ENCODE measurements at regions not wholly inside any gene's neighbourhood (a gene's known extent, or its start where the extent isn't known, plus 50 kb on each side); places are given as distances from the start of the nearest gene placed in this dataset.

GRCh38 chr1:232443372-232443771, 186.6 kb downstream of the SIPA1L2 start:
- TF ChIP-seq, protein P1, sequence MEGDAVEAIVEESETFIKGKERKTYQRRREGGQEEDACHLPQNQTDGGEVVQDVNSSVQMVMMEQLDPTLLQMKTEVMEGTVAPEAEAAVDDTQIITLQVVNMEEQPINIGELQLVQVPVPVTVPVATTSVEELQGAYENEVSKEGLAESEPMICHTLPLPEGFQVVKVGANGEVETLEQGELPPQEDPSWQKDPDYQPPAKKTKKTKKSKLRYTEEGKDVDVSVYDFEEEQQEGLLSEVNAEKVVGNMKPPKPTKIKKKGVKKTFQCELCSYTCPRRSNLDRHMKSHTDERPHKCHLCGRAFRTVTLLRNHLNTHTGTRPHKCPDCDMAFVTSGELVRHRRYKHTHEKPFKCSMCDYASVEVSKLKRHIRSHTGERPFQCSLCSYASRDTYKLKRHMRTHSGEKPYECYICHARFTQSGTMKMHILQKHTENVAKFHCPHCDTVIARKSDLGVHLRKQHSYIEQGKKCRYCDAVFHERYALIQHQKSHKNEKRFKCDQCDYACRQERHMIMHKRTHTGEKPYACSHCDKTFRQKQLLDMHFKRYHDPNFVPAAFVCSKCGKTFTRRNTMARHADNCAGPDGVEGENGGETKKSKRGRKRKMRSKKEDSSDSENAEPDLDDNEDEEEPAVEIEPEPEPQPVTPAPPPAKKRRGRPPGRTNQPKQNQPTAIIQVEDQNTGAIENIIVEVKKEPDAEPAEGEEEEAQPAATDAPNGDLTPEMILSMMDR (IDR thresholded peaks at IDR 0.05): no peak
- no peak for TF ChIP-seq POLR2A (IDR thresholded peaks at IDR 0.05)
